WERI-Rb-1 (cell line): ENCODE measurements at regions not wholly inside any gene's neighbourhood (a gene's known extent, or its start where the extent isn't known, plus 50 kb on each side); places are given as distances from the start of the nearest gene placed in this dataset.
"Not testable (repeated sequence)": the region's sequence is repeated elsewhere in the genome, so short reads cannot be mapped to it uniquely, and the experiment has no call there.

Experiments used
- DNase-seq: peaks from one replicate; pipeline ENCODE4 v3.0.0-alpha.2; 2020
- H3K27ac ChIP-seq: fragments of 250-450 bp; sonication (Bioruptor Pico); 2 replicates; pipeline ENCODE4 v1.5.1; 2020; ENCODE audit warnings: mild to moderate bottlenecking, moderate library complexity
- H3K27me3 ChIP-seq: fragments of 250-450 bp; sonication (Bioruptor Pico); 2 replicates; pipeline ENCODE4 v1.5.1; 2021; ENCODE audit warnings: mild to moderate bottlenecking, low read depth, moderate library complexity; ENCODE audit not compliant: insufficient read depth, severe bottlenecking
- H3K36me3 ChIP-seq: fragments of 250-450 bp; sonication (Bioruptor Pico); 2 replicates; pipeline ENCODE4 v1.5.1; 2020; ENCODE audit warnings: mild to moderate bottlenecking, moderate library complexity
- H3K4me3 ChIP-seq: 2 replicates; pipeline ENCODE4 v1.5.1; 2011; ENCODE audit warnings: low read depth, mild to moderate bottlenecking, control low read depth, low read length
- H3K9me3 ChIP-seq: fragments of 250-450 bp; sonication (Bioruptor Pico); 2 replicates; pipeline ENCODE4 v1.5.1; 2021; ENCODE audit warnings: mild to moderate bottlenecking, moderate library complexity; ENCODE audit not compliant: severe bottlenecking
- CTCF ChIP-seq: IDR thresholded peaks from 2 replicates; pipeline ENCODE4 v1.5.1; 2011; ENCODE audit warnings: low read depth, mild to moderate bottlenecking, control low read depth, inconsistent platforms, low read length

DNA sequence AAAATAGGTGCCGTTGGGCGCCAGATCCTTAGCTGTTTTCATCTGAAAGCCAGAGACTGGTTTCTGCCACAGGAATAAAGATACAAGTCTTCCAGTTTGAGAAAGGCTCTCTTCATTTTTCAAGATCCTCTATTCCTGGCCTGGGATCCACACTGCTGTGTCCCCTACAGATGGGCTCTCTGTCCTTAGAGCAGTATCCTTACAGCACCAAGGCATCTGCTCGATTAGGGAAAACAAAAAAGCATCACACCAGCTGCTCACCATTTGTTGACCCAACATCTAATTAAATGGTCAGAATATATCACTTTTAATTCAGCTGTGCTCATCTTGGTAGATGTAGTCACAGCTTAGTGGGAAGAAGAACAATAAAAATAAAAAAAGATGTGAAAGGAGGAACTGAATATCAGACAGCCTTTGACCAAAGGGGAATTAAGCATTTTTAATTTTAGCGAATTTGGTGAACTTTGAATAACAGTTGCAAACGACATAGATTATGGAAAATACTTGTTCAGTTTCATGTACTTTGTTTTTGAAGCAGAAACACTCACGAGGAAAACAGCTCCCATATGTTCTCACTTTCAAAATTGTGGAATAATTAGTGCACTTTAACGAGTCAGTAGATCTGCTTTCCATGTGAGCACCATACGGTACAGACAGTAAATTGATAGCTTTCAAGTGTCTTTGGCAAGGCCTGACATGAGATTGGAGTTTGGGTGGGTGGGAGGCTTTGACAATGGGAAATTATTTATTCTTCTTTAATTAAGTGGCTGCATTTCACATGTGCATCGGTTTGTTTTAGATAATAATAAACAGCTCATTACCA is 148.4 kb upstream of the CLNK start:
- DNase-seq, result no peak
- TF ChIP-seq CTCF, result no peak

DNA sequence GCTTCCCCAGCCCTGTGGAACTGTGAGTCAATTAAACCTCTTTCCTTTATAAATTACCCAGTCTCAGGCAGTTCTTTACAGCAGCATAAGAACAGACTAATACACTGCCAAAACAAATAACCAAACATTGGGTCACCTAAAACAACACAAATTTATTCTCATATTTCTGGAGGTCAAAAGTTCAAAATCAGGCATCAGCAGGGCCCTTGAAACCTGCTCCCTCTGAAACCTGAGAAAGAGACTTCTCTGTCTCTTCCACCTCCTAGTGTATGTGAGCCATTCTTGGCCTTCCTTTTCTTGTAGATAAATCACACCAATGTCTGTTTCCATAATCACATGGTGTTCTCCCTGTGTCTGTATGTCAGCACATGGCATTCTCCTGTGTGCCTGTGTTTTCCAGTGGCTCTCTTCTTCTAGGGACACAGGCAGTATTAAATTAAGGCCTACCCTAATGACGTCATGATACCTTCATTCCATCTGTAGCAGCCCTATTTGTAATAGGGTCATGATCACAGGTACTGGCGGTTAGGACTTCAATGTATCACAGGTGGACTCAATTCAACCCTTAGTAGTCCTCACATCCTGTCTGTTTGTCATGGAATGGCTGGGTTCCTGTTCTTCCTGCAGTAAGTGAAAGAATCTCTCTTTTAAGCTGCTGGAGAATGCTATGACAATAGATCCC is 147.3 kb upstream of the CLNK start:
- DNase-seq, result no peak
- Histone ChIP-seq H3K27ac (no peak overlapping the region), H3K27me3 (no peaks in the 10 kb centered on the region), H3K9me3 (no peaks in the 10 kb centered on the region), H3K36me3 (no peaks in the 10 kb centered on the region), H3K4me3 (no peak overlapping the region)
- TF ChIP-seq CTCF, result no peak

More for the DNA sequence above, 148.4 kb upstream of the CLNK start:
- H3K9me3 ChIP-seq, result no peaks in the 10 kb centered on the region
- no peak overlapping the region for H3K4me3 ChIP-seq
- H3K27me3 ChIP-seq, result no peaks in the 10 kb centered on the region
- H3K27ac ChIP-seq, result no peak overlapping the region
- no peaks in the 10 kb centered on the region for H3K36me3 ChIP-seq

DNA sequence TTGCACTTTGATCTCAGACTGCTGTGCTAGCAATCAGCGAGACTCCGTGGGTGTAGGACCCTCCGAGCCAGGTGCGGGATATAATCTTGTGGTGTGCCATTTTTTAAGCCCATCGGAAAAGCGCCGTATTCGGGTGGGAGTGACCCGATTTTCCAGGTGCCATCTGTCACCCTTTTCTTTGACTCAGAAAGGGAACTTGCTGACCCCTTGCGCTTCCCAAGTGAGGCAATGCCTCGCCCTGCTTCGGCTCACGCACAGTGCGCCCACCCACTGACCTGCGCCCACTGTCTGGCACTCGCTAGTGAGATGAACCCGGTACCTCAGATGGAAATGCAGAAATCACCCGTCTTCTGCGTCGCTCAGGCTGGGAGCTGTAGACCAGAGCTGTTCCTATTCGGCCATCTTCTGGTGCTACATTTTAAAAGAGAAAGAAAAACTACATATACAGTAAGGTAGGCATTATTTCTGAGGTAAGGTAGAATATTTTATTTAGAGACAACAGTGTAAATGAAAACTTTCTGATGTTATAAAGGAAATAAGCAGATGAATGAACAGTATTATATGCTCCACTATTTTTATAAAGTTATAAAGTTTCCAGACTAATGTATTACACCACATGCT is 144.5 kb upstream of the CLNK start:
- H3K27ac ChIP-seq, DNase-seq, H3K4me3 ChIP-seq, H3K36me3 ChIP-seq, H3K27me3 ChIP-seq, H3K9me3 ChIP-seq: not testable (repeated sequence)

- H3K27ac ChIP-seq, result no peak overlapping the region
- H3K9me3 ChIP-seq, result no peaks in the 10 kb centered on the region
- no peak for TF ChIP-seq CTCF
- H3K36me3 ChIP-seq, result no peaks in the 10 kb centered on the region
- H3K4me3 ChIP-seq, result no peak overlapping the region
- no peak for DNase-seq
- H3K27me3 ChIP-seq, result no peaks in the 10 kb centered on the region
Measured at GRCh38 chr4:10821826-10822225, 137.3 kb upstream of the CLNK start.

GRCh38 chr4:10816571-10816970 is 132.0 kb upstream of the CLNK start:
- no peaks in the 10 kb centered on the region for H3K36me3 ChIP-seq
- no peak overlapping the region for H3K4me3 ChIP-seq
- H3K27ac ChIP-seq, result no peak overlapping the region
- DNase-seq, result no peak
- no peak for TF ChIP-seq CTCF
- H3K9me3 ChIP-seq, result no peaks in the 10 kb centered on the region
- no peaks in the 10 kb centered on the region for H3K27me3 ChIP-seq

GRCh38 chr4:10811991-10812390 is 127.4 kb upstream of the CLNK start:
- no peaks in the 10 kb centered on the region for H3K36me3 ChIP-seq
- no peak for TF ChIP-seq CTCF
- H3K4me3 ChIP-seq, result no peak overlapping the region
- no peaks in the 10 kb centered on the region for H3K9me3 ChIP-seq
- H3K27me3 ChIP-seq, result no peaks in the 10 kb centered on the region
- no peak for DNase-seq
- no peak overlapping the region for H3K27ac ChIP-seq
